ENCODE measurements at regions not wholly inside any gene's neighbourhood (a gene's known extent, or its start where the extent isn't known, plus 50 kb on each side); places are given as distances from the start of the nearest gene placed in this dataset.

DNA sequence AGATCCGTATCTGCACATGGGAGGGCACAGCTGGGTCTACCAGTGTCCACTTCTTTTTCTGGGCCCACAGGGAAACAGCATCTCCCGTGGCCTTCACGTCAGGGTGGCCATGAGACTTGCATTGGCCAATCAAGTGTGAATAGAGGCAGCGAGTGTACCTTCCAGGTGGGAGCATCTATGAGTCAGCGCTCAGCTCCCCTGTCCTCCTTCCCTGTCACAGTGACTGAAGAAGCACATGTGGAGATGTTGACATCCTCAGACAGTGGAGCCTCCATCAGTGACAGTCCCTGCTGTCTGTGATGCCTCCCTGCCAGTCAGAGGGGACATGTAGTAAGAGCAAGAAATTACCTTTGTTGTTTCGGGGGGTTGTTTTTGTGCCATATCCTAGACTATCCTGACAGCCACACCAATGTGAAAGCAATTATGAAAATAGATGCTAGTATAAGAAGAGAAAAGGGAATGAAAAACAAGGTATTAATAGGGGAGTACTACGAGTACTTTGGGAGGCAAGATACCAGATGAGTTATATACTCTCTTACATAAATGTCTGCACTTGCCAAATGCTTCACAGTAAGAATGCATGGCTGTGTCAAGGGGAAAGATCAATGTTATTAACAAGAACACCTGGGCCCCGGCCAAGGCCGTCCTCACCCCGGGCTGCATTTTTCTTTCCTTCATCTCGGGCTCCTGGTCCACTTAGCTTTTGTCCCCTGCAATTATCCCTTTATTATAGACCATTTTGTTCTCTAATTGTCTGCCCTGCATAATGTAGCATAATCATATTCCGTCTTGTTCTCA, 86.0 kb downstream of the MATN1 start:
- DNase-seq: no peak

GRCh38 chr1:30636621-30637020, 86.8 kb downstream of the MATN1 start:
- no peak for DNase-seq

DNA sequence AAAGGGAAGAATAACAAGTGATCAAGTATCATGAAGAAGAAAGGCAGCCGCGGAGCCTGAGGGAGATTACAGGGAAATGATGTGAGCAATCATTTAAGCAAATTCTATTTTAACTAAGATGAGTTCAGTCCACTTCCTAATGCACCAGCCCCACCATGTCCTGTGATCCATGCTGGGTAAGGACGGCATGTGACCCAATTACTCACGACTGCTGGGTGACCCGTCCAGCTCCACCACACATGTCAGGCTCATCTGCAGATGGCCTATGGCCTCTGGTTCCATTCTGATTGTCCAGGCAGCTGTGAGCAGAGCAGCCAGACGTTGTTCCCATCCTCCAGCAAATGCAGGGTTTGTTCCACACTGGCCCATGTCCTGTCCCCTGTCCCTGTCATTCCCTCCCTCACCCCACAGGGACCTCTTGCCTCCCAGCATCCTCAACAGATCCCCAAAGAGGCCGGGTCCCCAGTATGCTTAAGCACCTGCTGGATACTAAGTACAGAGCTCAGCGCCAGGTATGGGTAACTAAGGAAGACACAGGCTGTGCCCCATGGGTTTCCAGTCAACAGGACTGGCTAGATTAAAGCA, 87.9 kb downstream of the MATN1 start:
- no peak for DNase-seq

GRCh38 chr1:30634507-30634906, 88.9 kb downstream of the MATN1 start:
- DNase-seq: no peak

- DNase-seq: no peak
These were observed 90.1 kb downstream of the MATN1 start for GRCh38 chr1:30633294-30633693.

DNA sequence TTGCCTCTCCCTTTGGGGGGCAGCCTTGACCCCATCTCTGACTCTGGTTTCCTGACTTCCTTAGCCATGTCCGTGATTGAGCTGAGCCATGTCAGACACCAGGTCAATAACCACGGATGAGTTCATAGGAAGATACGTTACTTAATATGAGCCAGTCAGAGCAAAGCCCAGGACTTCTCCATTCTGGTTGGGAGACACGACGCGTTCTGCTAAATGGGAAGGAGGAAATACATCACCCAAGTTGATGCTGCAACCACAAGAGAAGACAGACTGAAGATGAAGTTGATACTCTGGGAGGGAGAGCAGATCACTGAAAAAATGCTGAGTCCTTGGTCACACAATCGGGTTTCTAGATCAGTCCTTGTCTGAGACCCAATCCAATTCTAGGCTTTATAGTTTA, 90.9 kb downstream of the MATN1 start:
- DNase-seq: no peak

DNA sequence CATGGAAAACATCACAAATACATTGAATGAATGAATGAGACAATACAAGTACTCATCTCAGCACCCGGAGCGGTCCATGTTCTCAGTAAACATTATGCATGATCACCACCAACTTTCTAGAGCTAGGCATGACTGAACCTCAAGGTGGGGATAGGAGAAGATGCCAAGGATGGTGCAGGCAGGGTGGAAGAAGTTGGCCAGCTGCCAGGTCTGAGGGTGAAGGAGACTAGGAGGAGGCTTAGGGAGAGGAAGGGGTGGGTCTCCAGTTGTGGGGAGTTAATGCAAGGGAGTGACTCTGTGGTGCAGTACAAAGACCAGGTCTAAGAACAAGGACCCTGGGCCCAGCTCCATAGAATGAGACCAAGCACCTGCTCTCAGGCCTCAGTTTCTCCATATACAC, 91.7 kb downstream of the MATN1 start:
- DNase-seq: no peak

GRCh38 chr1:30629501-30629900, 93.9 kb downstream of the MATN1 start:
- no peak for DNase-seq

DNA sequence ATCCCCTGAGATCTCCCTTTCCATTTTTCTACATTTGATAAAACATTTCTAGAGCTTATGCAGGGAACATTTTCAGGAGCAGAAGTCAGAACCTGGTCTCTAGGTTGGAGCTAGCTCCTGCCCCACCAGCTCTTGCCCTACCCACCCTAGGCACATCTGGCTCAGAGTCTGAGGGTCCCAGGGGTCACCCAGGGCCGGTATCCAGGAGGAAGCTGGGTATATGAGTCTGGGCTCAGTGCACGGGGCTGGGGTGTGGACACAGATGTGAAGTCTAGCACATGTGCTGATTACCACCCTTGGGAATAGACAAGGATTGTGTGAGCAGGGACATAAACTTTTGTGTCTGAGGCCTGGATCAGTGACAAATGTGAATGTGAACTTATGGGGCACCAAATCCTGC, 95.4 kb downstream of the MATN1 start:
- DNase-seq: no peak

- no peak for DNase-seq
These were observed 96.2 kb downstream of the MATN1 start for GRCh38 chr1:30627206-30627605.

DNA sequence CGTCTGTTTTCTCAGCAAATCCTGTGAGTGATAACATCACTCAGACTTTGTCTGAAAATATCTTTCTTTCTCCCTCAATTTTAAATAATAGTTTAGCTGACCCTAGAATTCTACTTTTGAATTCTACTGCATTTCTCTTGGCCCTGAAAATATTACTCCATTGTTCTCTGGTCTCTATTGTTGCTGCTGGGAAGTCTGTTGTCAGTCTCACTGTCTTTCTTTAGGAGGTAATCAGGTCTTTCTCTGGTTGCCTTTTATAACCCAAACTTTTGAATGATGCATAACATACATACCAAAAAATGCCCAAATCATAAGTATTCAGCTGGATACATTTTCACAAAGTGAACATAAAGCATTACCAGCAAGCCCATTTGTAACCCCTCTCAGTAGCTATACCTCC, 100.0 kb downstream of the MATN1 start:
- DNase-seq: no peak

DNA sequence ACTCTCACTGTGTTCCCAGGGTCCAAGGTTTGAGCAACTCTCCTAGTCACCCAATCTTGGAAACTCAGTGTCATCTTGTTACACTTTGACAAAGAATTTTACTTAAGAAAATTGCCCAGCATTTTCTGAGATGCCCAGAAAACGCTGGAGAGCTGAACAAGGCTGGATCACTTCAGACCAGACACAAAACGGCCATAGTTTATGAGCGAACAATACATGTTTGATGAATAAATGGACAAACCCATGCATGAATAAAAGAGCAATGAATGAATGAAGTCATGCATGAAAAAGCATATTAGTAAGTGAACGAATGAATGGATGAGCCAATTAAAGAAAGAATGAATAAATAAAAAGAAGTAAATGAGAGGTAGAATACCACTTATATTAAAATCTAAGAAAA, 103.8 kb downstream of the MATN1 start:
- no peak for DNase-seq

DNA sequence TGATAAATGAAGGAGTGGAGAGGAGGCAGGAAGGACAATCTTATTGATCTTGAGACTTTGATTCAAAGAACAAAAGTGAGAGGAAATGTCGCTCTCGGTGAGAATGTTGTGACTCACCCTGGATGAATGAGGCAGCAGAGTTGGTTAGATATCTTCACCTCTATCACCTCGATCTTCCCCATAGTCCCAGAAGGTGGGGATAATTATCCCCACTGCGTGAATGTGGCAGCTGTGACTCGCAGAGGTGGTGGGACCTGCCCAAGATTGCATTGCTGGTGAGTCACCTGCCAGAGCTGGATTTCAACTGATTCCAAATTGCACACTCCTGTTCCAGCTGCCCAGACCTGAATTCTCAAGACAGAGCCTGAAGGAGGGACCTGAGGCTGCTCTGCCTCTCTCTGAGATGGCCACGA, 105.0 kb downstream of the MATN1 start:
- no peak for DNase-seq

GRCh38 chr1:30616759-30617158, 106.6 kb downstream of the MATN1 start:
- DNase-seq: no peak

GRCh38 chr1:30615816-30616590, 107.4 kb downstream of the MATN1 start:
- DNase-seq: no peak

DNA sequence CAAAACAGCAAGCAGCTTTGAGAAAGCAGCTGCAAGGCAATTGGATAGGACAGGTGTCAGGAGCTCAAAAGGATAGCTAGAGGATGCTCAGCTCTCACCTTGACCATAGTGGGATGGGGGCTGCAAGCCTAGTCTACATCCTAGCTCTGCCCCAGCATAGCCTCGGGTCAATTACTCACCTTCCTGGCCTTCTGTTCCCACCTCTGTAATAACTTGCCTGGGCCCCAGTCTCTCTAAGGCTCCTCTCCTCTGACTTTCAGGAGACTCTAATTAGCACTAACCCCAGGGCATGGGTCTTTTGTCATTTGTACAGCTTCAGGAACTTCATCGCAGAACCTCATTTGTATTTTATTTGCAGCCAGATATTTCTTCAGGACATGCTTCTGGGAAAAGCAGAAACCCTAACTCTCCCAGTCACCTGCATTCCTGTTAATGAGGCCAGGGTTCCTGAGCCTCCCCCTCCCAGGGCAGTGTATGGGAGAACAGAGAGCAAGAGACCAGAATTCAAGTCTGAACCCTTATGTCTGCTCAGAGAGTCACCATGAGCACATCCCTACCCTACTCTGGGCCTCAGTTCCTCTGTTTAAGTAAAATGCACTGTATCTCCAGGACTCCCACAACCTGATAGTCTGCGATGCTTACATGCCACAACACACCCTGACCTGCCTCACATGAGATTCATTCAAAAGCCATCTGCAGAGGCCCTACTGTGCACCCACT, 108.1 kb downstream of the MATN1 start:
- DNase-seq: no peak

DNA sequence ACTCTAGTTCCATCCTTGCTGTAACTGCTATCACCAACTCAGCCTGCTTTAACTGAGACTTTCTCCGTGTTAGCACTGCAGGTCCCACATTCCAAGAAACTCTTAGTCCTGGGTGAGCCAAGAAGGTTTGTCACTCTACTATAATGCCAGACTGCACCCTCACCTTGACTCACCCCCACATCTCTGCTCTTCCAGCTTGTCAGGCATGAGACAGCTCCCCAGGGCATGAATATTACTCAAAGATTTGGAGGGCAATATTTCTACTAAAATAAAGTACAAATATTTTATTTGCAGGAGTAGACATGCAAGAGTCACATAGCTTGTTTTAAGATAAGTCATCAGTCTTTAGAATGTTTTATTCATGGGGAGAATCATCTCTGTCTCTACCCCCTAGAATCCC, 110.2 kb downstream of the MATN1 start:
- DNase-seq: no peak

DNA sequence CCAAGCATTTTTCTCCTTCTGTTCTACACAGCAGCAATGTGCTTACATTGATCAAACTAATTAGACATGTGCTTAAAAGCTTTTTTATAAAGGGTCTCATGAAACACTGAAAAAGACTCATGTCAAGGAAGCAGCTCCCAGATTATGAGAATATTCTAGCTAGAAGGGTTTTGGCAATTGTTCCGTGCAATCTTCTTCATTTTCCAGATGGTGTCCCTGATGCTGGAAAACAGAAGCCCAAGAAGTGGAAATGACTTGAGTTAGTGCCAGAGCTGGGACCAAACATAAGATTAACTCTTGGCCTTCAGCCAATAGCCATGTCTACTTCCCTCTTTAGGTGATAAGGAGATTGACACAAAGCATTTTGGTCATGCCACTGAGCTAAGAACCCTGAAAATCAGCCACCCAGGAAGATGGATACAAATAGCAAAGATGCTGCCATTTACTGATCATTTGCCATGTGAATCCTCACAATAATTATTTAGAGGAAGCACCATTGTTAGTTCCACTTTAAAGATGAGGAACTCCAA, 110.8 kb downstream of the MATN1 start:
- DNase-seq: no peak

DNA sequence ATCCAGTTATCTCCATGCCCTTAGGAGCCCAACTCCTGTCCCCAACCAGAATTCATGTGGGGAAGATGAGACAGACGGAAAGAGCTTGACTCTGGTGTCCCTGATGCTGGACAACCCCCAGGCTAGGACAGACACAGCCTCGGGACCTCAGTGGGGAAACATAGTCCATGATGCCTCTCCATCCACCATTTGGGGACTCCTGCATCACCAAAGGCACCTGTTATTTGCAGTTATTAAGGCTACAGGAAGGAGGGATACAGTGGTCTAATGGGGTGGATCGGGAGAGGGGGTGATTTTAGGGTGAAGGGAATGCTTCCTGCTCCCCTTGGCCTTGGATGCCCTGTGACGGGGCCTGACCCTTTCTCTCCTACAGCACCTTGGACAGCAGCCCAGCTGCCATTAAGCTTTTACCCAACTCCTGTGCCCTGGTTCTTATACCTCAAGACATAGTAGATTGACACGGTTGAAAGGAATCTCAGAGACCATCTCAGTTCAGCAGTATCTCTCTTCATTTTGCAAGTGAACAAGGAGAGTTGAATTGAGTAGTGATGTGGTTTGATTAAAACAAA, 111.6 kb downstream of the MATN1 start:
- no peak for DNase-seq

DNA sequence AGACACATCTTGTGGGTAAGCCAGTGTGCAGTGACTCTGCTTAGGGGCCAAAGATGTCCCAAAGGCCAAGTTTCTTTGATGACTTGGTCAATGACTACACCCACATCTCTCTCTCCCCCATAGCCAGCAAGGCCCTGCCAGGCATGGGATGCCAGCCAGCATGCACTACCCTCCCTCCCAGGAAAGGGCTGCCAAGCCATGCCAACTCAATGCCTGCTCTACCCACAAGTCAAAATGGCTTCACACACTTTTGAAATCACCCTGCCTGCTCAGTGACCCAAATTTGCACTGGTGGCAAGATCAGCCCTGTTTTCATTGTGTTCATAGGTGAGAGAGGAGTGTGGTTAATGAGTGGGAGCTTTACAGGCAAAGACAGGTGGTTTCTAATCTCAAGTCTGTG, 112.5 kb downstream of the MATN1 start:
- DNase-seq: no peak

- DNase-seq: no peak
These were observed 113.4 kb downstream of the MATN1 start for GRCh38 chr1:30609999-30610345.

DNA sequence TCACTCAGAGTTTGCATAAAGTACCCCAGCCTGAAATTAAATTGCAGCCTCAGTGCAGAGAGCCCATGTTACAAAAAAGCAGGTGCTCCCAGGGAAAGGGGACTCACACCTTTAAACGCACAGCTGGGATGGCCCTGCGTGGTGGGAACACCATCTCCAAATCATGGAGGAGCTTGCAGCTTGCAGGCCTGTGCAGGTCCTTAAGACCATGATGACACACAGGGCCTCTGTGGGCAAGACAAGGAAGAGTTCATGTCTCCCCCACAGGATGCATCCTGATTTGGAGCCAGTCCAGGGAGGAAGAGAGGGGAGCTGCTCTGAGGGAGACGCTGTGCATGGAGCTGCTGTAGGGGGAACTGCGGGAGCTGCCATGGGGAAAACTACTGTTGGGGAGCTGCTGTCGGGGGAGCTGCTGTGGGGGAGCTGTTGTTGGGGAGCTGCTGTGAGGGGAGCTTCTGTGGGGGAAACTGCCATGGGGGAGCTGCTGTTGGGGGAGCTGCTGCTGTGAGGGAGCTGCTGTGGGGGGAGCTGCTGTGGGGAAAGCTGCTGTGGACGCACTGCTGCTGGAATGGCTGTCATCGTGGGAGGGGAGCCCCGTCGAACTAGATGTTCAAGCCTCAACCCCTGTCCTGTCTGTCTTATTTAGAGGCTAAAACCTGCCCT, 113.9 kb downstream of the MATN1 start:
- no peak for DNase-seq
